GM21723 (cell line): ENCODE measurements at regions not wholly inside any gene's neighbourhood (a gene's known extent, or its start where the extent isn't known, plus 50 kb on each side); places are given as distances from the start of the nearest gene placed in this dataset.

Source experiments
- ATAC-seq: cut with Tn5 transposase; IDR thresholded peaks from one replicate; pipeline ENCODE4 v1.9.1; 2021; ENCODE audit warnings: mild to moderate bottlenecking, moderate library complexity; ENCODE audit not compliant: unreplicated experiment

DNA sequence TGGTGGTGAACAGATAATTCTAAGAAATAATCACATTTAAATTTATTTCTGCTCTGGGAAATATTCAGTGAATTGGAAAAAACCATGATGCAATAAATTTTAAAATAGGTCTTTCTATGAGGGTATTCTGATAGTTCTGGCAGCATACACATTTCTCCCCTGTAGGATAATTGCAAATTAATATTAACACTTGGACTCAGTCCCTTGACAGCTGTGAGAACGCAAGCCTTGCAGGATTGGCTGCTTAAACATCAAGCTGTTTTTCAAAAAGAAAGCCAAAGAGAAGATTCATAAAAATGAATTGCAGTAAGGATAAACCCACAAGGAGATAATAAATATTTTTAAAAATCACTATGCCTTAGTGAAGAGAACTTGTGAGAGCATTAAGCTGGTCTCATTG lies 180.0 kb downstream of the MTRR start:
- ATAC-seq, result no peak

- no peak for ATAC-seq
These were observed 181.7 kb downstream of the MTRR start for GRCh38 chr5:8050616-8051175.

DNA sequence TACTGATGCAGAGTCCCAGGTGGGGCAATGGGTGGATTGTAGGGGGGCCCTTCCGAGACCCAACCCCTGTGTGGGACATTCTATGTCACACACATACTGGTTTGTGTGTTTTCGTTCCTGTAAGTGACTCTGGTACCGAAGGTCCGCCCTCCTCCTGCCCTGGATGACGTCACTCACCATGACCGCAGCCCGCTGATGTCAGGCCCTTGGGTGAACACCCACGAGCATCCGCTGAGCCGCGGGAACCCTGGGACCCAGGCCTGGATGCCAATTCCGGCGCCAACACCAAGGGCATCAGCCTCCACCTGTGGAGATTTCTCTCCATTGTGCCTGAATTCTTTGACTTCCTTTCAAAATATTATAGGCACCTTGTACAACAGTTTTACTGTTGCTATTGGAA lies 184.3 kb downstream of the MTRR start:
- no peak for ATAC-seq

- ATAC-seq, result no peak
These were observed 188.8 kb downstream of the MTRR start for GRCh38 chr5:8057769-8058168.

GRCh38 chr5:8058616-8059190 lies 189.8 kb downstream of the MTRR start:
- no peak for ATAC-seq

GRCh38 chr5:8059337-8059736 lies 190.4 kb downstream of the MTRR start:
- ATAC-seq, result no peak

DNA sequence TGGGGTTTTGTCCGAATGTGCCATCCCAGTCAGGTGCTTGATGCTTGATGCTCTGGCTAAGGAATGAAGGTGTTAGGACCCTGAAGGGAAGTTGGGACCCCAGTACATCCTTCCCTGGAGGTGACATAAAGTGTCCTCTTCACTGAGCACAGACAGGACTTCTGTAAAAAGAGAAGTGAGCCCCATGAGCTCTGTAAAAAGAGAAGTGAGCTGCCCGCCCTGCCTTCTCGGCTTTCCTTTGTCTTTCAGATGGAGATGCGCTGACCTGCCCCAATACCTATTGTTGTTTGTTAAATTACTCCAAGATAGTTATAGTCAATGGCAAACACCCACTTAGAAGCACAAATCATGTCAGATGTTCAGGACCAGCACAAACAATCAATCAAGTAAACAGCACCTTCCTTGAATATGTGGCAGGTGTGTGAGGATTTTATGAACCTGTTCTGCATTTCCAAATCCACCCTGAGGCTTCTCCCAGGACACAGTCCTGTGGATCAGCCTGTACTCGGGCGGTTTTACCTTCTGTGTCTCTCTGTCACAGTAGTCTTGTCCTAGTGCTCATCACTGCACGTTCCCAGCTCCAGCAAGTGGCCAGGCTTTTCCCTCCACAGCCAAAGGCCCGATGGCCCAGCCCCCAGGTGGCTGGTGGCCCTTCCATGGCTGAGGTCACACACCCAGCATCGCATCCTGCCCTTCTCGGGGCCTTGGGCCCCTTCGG lies 191.4 kb downstream of the MTRR start:
- no peak for ATAC-seq

DNA sequence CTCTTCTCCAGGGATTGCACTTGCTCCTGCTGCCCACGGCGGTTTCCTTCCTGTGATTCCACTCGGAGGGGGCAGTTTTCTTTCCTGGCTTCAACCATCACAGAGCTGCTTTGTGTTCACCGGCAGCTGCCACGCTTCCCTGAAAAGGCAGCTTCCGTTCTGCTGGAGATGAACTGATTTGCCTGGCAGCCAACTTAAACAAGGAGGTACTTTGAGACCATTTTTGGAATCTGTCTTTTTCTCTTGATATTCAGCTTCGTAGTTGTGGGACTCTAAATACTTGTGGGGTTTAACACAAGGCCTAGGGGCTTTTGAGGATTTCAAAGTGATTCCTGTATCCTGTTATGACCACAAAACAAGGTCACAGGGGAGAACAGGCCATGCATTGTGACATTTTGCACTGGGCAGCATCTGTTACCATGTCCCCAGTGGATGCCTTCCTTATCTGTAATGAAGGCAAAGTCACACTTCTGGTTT lies 192.0 kb downstream of the MTRR start:
- ATAC-seq, result no peak

DNA sequence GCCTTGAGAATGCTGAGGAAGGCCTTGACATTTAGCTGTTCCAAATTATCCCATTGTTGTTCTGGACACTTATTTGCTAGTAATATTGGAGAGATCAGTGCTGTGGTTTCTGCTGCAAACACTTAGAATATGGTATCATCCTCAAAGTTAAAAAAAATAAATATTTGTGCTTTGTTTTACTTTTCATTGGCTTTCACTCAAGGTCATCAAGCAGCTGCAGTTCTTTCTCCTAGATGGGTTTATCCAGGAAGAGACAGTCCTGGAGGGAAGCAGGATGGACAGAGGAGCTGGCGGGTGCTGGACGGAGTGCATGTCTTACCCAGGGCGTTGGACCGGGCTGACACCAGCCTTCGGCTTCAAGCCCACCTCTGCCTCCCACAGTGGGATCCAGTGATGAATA lies 193.6 kb downstream of the MTRR start:
- no peak for ATAC-seq

DNA sequence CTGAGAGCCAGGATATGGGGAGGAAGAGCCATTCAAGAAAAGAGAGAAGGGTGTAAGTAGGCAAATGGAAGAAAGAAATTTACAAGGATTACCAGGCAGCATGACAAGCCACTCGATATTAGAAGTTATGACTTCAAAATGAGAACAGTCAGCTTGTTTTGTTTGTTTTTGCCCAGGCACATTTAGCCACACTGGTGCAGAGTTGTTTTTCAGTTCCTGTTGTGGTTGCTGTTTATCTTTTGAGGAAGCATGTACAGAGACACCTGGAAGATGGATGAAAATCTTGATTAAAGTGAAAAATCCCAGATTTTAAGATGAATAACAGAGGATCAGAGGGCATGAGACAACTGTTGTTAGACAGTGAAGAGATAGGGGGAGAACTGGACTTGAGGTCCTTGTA lies 199.1 kb downstream of the MTRR start:
- no peak for ATAC-seq

DNA sequence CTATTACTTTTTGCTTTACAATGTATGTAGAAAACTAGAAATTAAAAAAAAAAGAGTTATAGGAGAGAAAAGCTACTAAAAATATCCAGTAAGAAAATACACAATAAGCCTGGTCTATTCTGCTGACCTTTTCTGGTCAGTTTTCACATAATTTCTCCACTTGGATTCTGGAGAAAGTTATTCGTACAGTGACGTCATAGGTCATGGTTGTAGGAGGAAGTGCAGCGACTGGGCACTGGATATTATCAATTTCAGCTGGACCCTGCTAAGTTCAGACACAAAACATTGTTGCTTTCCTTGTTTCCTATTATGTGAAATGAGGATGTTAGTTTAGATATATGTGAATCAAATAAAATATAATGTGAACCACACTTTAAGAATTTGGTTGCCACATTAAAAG lies 201.2 kb downstream of the MTRR start:
- ATAC-seq, result no peak

DNA sequence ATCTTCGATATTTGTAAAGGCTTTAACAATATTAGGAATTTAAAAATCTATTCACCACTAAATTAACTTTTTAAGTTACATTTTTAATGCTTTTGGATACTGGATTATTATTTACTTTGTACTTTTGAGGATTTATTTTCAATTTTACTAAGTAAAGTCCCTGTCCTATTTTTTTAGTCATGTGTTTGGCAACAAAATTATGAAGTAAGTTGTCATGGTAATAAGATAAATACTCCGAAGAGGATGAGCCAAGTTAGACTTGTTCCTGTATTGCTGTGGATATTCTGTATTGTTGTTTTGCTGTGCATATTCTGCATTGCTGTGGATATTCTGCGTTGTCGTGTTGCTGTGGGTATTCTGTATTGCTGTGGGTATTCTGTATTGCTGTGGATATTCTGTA lies 210.1 kb downstream of the MTRR start:
- ATAC-seq, result no peak

GRCh38 chr5:8081179-8081578 lies 212.2 kb downstream of the MTRR start:
- ATAC-seq, result no peak

GRCh38 chr5:8093669-8094068 lies 224.7 kb downstream of the MTRR start:
- no peak for ATAC-seq

- ATAC-seq, result no peak
These were observed 225.4 kb downstream of the MTRR start for GRCh38 chr5:8094304-8094703.

- ATAC-seq, result no peak
These were observed 228.2 kb downstream of the MTRR start for GRCh38 chr5:8097146-8097545.

- no peak for ATAC-seq
These were observed 229.1 kb downstream of the MTRR start for GRCh38 chr5:8098081-8098480.

- ATAC-seq, result no peak
These were observed 233.8 kb downstream of the MTRR start for GRCh38 chr5:8102714-8103113.

- ATAC-seq, result no peak
These were observed 245.8 kb downstream of the MTRR start for GRCh38 chr5:8114597-8115266.

- ATAC-seq, result no peak
These were observed 254.6 kb downstream of the MTRR start for GRCh38 chr5:8123559-8123958.

DNA sequence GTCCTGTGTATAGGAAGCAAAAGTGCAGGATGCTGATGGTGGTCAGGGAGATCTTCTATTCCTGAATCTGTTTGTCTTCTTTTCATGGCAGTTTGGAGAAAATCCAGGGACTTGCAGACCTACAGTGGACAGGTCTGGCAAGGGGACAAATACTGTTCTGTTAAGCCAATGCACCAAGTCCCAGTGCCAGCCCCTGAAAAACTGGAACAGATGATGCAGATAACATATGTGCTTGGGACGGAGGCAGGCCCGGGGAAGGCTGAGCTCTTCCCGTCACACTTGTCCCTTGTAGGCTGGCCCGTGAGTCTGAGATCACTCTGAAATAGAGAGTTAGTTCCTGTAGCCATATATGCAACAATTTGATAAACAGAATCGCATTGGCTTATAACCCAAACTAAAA lies 265.7 kb downstream of the MTRR start:
- ATAC-seq, result no peak

- no peak for ATAC-seq
These were observed 266.8 kb downstream of the MTRR start for GRCh38 chr5:8135742-8136141.
